GM23338 (cell line): ENCODE measurements at regions not wholly inside any gene's neighbourhood (a gene's known extent, or its start where the extent isn't known, plus 50 kb on each side); places are given as distances from the start of the nearest gene placed in this dataset.

Source experiments
- ATAC-seq: fragments of 200-7000 bp; cut with Tn5 transposase; 3 replicates; pipeline ENCODE4 v1.9.1; 2020
- DNase-seq: peaks from one replicate; pipeline ENCODE4 v3.0.0-alpha.2; 2015; ENCODE audit warnings: low spot score
- H2AFZ ChIP-seq: fragments of 200-600 bp; sonication (generic); 2 replicates; pipeline ENCODE4 v1.8.0; 2016; ENCODE audit warnings: antibody characterized with exemption, mild to moderate bottlenecking, moderate library complexity
- H3F3A ChIP-seq: fragments of 200-600 bp; sonication (generic); replicated peaks from 2 replicates; pipeline ENCODE4 v1.8.0; 2017; ENCODE audit warnings: antibody characterized with exemption, mixed run types, low read depth
- H3K27ac ChIP-seq: fragments of 200-600 bp; sonication (generic); 2 replicates; pipeline ENCODE4 v1.6.1; 2016; ENCODE audit warnings: low read depth
- H3K27me3 ChIP-seq: fragments of 200-600 bp; sonication (generic); 2 replicates; pipeline ENCODE4 v1.8.0; 2016; ENCODE audit warnings: mild to moderate bottlenecking, mixed run types, moderate library complexity; ENCODE audit not compliant: insufficient read depth
- H3K36me3 ChIP-seq: fragments of 200-600 bp; sonication (generic); 2 replicates; pipeline ENCODE4 v1.8.0; 2016; ENCODE audit warnings: mild to moderate bottlenecking; ENCODE audit not compliant: insufficient read depth
- H3K4me1 ChIP-seq: fragments of 200-600 bp; sonication (generic); 2 replicates; pipeline ENCODE4 v1.8.0; 2016; ENCODE audit warnings: mild to moderate bottlenecking, moderate library complexity; ENCODE audit not compliant: insufficient read depth
- H3K4me2 ChIP-seq: fragments of 200-600 bp; sonication (generic); 2 replicates; pipeline ENCODE4 v1.7.1; 2017; ENCODE audit warnings: mixed run types
- H3K4me3 ChIP-seq: fragments of 200-600 bp; sonication (generic); 2 replicates; pipeline ENCODE4 v1.6.1; 2016; ENCODE audit warnings: mixed run types
- H3K79me2 ChIP-seq: fragments of 200-600 bp; sonication (generic); replicated peaks from 2 replicates; pipeline ENCODE4 v1.8.0; 2017; ENCODE audit warnings: mild to moderate bottlenecking; ENCODE audit not compliant: insufficient read depth
- H3K9me2 ChIP-seq: fragments of 200-600 bp; sonication (generic); 2 replicates; pipeline ENCODE4 v1.8.0; 2017; ENCODE audit not compliant: insufficient read depth
- H4K20me1 ChIP-seq: fragments of 200-600 bp; sonication (generic); replicated peaks from 2 replicates; pipeline ENCODE4 v1.8.0; 2017; ENCODE audit warnings: mild to moderate bottlenecking; ENCODE audit not compliant: insufficient read depth
- H3K27ac Mint-ChIP-seq: 2 replicates; pipeline ENCODE4 v1.8.0; 2020; ENCODE audit warnings: inconsistent platforms, mild to moderate bottlenecking, moderate library complexity, mixed read lengths
- H3K27me3 Mint-ChIP-seq: 3 replicates; pipeline ENCODE4 v1.8.0; 2022; ENCODE audit warnings: low read depth, mild to moderate bottlenecking, moderate library complexity, mixed read lengths, inconsistent platforms; ENCODE audit not compliant: insufficient read depth, poor library complexity
- H3K36me3 Mint-ChIP-seq: 3 replicates; pipeline ENCODE4 v1.8.0; 2021; ENCODE audit warnings: low read depth, mild to moderate bottlenecking, inconsistent platforms, moderate library complexity, mixed read lengths
- H3K4me1 Mint-ChIP-seq: 3 replicates; pipeline ENCODE4 v1.8.0; 2020; ENCODE audit warnings: mild to moderate bottlenecking, inconsistent platforms, mixed read lengths
- H3K4me3 Mint-ChIP-seq: 3 replicates; pipeline ENCODE4 v1.8.0; 2021; ENCODE audit warnings: moderate library complexity, mild to moderate bottlenecking, inconsistent platforms, mixed read lengths
- H3K9me3 Mint-ChIP-seq: 3 replicates; pipeline ENCODE4 v1.8.0; 2020; ENCODE audit warnings: moderate library complexity, mild to moderate bottlenecking, inconsistent platforms, mixed read lengths
- EZH2 ChIP-seq: fragments of 200-600 bp; sonication (generic); IDR thresholded peaks from one replicate; pipeline ENCODE4 v1.8.0; 2017; ENCODE audit warnings: antibody characterized with exemption, mild to moderate bottlenecking, low read depth; ENCODE audit not compliant: unreplicated experiment
- EZH2phosphoT487 ChIP-seq: fragments of 200-600 bp; sonication (generic); IDR thresholded peaks from one replicate; pipeline ENCODE4 v1.8.1; 2018; ENCODE audit warnings: antibody characterized with exemption; ENCODE audit not compliant: unreplicated experiment
- JUNB ChIP-seq: IDR thresholded peaks from one replicate; pipeline ENCODE4 v1.6.1; 2016; ENCODE audit warnings: antibody characterized with exemption; ENCODE audit not compliant: unreplicated experiment
- NANOG ChIP-seq: IDR thresholded peaks from 2 replicates; pipeline ENCODE4 v1.6.1; 2016; ENCODE audit warnings: antibody characterized with exemption, borderline replicate concordance
- ZNF114 ChIP-seq: fragments of 250-450 bp; sonication (Bioruptor Pico); IDR thresholded peaks from 2 replicates; pipeline ENCODE4 v1.5.0; 2020; ENCODE audit warnings: mild to moderate bottlenecking, moderate library complexity
- TF ChIP-seq, protein P1 (sequence below), 2 experiments: fragments of 200-600 bp in 1 of 2; sonication (generic) in 1 of 2; conservative IDR thresholded peaks; 2 replicates each; pipeline versions ENCODE4 v1.5.1 to v1.6.1; 2016 to 2017; ENCODE audit warnings: antibody characterized with exemption in 2 of 2, low read depth in 2 of 2, mild to moderate bottlenecking in 2 of 2, moderate library complexity in 1 of 2
- TF ChIP-seq, protein P2 (sequence below): IDR thresholded peaks from one replicate; pipeline ENCODE4 v1.6.1; 2018; ENCODE audit warnings: antibody characterized with exemption; ENCODE audit not compliant: unreplicated experiment
- TF ChIP-seq, protein P3 (sequence below): IDR thresholded peaks from 2 replicates; pipeline ENCODE4 v1.6.1; 2016; ENCODE audit warnings: antibody characterized with exemption

DNA sequence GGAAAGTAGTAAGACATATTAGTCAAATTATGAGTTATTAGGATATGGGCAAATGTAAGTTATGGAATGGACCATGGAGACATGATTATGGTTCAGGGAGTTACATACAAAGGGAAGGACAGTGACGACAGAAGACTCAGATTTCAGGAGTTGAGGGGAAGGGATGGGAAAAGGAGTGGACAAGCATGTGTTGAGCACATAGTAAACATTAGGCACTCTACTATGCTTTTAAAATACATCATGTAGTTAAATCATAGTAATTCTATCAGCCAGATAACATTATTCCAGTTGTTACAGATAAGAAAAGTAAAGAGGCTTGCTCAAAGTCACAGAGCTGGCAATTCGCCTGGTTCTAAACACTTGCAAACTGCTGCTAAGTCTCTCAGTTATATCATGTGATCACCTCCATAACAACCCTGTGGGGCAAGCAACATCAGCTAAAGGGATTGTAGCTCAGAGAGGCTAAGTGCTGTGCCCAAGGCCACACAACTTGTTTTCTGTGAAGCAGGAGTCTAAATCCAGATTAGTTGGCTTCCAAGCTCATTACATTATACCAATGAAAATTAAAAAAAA, 115.2 kb upstream of the MDFIC start (continued):
- TF ChIP-seq, protein P1, sequence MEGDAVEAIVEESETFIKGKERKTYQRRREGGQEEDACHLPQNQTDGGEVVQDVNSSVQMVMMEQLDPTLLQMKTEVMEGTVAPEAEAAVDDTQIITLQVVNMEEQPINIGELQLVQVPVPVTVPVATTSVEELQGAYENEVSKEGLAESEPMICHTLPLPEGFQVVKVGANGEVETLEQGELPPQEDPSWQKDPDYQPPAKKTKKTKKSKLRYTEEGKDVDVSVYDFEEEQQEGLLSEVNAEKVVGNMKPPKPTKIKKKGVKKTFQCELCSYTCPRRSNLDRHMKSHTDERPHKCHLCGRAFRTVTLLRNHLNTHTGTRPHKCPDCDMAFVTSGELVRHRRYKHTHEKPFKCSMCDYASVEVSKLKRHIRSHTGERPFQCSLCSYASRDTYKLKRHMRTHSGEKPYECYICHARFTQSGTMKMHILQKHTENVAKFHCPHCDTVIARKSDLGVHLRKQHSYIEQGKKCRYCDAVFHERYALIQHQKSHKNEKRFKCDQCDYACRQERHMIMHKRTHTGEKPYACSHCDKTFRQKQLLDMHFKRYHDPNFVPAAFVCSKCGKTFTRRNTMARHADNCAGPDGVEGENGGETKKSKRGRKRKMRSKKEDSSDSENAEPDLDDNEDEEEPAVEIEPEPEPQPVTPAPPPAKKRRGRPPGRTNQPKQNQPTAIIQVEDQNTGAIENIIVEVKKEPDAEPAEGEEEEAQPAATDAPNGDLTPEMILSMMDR (conservative IDR thresholded peaks at IDR 0.05; ENCODE audit: low read depth in 2 of 2), result no peak
- no peak for TF ChIP-seq EZH2phosphoT487
- no peak for TF ChIP-seq ZNF114 (CRISPR knock-in tag)
- TF ChIP-seq, protein P2, sequence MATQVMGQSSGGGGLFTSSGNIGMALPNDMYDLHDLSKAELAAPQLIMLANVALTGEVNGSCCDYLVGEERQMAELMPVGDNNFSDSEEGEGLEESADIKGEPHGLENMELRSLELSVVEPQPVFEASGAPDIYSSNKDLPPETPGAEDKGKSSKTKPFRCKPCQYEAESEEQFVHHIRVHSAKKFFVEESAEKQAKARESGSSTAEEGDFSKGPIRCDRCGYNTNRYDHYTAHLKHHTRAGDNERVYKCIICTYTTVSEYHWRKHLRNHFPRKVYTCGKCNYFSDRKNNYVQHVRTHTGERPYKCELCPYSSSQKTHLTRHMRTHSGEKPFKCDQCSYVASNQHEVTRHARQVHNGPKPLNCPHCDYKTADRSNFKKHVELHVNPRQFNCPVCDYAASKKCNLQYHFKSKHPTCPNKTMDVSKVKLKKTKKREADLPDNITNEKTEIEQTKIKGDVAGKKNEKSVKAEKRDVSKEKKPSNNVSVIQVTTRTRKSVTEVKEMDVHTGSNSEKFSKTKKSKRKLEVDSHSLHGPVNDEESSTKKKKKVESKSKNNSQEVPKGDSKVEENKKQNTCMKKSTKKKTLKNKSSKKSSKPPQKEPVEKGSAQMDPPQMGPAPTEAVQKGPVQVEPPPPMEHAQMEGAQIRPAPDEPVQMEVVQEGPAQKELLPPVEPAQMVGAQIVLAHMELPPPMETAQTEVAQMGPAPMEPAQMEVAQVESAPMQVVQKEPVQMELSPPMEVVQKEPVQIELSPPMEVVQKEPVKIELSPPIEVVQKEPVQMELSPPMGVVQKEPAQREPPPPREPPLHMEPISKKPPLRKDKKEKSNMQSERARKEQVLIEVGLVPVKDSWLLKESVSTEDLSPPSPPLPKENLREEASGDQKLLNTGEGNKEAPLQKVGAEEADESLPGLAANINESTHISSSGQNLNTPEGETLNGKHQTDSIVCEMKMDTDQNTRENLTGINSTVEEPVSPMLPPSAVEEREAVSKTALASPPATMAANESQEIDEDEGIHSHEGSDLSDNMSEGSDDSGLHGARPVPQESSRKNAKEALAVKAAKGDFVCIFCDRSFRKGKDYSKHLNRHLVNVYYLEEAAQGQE, result no peak
- TF ChIP-seq NANOG, result no peak
- TF ChIP-seq EZH2, result no peak
- TF ChIP-seq JUNB, result no peak
- TF ChIP-seq, protein P3, sequence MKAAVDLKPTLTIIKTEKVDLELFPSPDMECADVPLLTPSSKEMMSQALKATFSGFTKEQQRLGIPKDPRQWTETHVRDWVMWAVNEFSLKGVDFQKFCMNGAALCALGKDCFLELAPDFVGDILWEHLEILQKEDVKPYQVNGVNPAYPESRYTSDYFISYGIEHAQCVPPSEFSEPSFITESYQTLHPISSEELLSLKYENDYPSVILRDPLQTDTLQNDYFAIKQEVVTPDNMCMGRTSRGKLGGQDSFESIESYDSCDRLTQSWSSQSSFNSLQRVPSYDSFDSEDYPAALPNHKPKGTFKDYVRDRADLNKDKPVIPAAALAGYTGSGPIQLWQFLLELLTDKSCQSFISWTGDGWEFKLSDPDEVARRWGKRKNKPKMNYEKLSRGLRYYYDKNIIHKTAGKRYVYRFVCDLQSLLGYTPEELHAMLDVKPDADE, result no peak

DNA sequence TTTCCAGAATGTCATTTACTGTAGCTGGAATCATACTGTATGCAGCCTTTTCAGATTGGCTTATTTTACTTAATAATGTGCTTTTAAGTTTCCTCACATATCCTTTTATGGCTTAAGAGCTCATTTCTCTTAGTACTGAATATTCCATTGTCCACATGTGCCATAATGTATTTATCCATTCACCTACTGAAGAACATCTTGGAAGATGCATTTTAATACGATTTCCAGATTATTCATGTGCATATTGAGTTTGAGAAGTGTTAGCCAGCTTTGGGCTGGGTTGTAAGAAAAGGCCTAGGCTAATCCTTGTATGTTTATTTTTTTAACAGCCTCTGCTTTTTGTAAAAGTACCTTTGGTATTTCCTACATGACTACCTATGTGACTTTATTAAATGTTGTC, 109.3 kb upstream of the MDFIC start:
- DNase-seq (no peak), ATAC-seq (no peak)
- Histone ChIP-seq H3F3A (no peaks in the 10 kb centered on the region), H3K79me2 (no peaks in the 10 kb centered on the region), H3K27ac (no peak overlapping the region), H3K27me3 (no peaks in the 10 kb centered on the region), H3K4me3 (no peak overlapping the region), H3K4me1 (no peaks in the 10 kb centered on the region), H3K9me2 (0 out of 2 replicates have a peak, but pooled peaks cover 6% of the 10 kb centered on the region), H2AFZ (no peak overlapping the region), H3K4me2 (no peak overlapping the region), H4K20me1 (no peaks in the 10 kb centered on the region), H3K36me3 (no peaks in the 10 kb centered on the region)
- peaks cover 4% of the 10 kb centered on the region; the same call in 1 of the 3 replicates for H3K4me1 Mint-ChIP-seq
- H3K36me3 Mint-ChIP-seq, result no peaks in the 10 kb centered on the region
- no peak overlapping the region for H3K27ac Mint-ChIP-seq
- H3K27me3 Mint-ChIP-seq, result no peaks in the 10 kb centered on the region
- no peaks in the 10 kb centered on the region for H3K9me3 Mint-ChIP-seq
- no peak overlapping the region for H3K4me3 Mint-ChIP-seq
- TF ChIP-seq EZH2 (no peak), NANOG (no peak)
- TF ChIP-seq, protein P2, result no peak
